ENCODE measurements at regions not wholly inside any gene's neighbourhood (a gene's known extent, or its start where the extent isn't known, plus 50 kb on each side); places are given as distances from the start of the nearest gene placed in this dataset.

DNA sequence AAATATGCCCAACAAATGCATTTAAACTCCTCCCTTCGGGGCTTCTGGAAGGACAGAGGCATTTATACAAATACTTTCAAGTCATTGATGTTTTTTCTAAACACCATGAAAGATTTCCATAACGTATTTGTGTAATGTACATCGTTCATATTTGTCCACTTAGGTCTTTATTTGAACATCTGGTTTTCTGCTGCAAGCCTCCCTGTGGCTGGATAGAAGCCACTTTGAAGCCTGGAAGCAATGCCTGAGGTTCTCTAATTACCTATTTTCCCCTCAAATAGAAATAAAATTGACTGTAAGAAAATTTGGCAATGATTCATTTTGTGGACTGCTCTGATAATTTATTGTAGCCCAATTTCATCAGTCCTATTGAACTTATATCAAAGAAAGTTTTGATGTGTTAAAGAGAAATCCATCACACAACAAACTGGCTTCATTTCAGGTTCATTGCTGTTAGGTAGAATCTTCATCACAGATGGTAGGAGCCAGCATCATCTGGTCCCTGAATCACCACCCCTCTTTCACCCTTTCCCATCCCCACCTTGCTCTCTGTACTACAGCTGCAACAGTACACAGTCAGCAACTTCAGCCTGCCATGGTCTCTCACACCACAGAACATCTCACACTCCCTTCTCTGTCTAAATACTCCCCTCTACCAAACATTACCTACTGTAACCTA, 186.0 kb upstream of the MGMT start:
- no peak for DNase-seq (ENCODE audit: low spot score)

DNA sequence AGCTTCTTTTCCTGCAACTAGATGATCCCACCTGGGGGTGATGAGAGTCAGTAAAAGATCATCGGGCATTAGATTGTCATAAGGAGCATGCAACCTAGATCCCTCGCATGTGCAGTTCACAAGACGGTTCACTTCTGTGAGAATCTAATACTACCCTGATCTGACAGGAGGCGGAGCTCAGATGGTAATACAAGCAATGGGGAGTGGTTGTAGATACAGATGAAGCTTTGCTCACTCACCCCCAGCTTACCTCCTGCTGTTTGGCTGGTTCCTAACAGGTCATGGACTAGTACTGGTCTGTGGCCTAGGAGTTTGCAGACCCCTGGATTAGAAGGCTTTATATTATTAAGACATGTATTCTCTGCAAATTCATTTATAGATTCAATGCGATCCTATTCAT, 181.6 kb upstream of the MGMT start:
- no peak for DNase-seq (ENCODE audit: low spot score)

DNA sequence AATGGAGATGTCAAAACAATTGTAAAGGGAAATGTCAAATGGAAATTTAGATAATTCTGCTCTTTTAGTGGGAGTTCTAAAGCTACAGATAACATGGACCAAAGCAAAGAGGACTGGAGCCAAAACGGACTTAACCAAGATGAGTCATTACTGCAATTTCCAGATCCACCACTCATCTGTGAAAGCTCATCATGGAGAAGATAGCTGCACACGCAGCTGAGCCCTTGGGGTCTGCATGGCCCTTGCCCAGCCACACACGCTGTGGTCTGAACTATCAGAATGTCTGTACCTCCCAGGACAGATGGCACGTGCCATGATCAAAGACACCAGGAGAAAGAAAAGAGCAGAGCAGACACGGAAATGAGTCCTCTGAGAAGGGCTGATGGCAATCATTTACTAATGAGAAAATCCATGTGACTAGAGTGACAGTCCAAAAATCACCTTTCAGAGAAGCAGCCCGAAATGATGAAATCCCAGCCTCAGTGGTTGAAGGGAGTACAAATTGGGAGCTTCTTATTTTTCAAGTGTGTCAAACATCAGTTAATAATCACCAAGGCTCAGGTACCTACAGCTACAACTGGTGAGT, 177.9 kb upstream of the MGMT start:
- DNase-seq (ENCODE audit: low spot score), result no peak

DNA sequence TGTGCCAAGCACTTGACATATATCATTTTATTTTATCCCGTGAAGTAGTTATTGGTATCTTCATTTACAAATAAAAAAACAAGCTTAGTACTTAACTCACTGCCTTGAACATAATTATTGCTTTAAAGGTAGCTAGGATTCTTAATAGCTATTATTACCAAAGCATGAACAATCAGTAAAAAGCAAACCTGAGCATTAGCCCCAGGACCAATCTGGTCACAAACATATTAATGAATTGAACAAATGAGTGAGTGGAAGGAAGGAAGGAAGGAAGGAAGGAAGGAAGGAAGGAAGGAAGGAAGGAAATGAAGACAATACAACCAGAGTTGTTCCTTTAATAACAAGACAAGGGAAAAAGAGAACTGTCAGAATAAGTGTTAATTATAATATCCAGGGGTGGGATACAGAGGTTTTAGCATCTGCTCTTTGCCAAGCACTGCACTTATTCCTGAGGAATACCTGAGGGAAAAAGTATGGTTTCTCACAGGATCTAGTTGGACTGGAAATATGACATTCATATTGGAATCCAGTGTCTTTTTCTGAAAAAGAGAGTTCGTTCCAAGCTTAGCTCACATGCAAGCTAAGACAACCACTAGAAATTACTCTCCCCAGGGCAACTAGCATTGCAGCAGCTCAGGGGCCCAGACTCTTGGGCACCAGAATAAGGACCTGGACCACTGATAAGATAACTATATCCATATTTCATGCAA, 172.9 kb upstream of the MGMT start:
- no peak for DNase-seq (ENCODE audit: low spot score)

DNA sequence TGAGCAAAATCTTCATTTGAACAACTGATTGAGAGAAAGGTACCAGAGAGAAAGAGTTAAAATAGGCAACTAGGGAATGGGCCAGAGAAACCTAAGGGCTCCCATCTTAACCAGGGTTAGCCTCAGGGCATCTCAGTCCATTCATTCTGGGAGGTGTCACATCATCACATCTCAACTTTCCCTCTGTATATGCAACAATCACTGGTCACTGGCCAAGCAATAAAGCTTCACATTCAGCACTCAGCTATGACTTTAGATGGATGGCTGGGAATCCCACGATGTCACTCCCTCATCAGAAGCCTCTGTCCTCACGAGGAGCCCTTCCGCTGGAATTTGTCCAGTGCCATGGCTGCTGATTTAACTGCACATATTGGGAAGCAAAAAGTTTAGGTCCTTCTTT, 172.1 kb upstream of the MGMT start:
- no peak for DNase-seq (ENCODE audit: low spot score)

DNA sequence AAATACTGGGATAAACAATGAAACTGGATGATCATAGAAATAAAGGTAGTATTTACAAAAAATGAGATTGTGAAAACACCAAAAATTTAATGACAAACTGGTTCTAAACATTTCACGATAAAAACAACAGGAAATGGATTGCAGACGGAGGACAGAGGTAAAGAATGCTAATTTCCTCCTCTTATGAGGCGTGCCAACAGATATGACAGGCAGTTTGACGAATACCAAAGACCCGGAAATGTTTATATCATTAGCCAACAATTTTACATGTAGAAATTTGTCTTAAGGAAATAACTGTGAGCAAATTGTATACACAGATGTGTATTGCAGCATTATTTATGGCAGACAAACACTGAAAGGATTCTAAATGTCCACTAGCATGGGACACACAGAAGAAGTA, 162.0 kb upstream of the MGMT start:
- no peak for DNase-seq (ENCODE audit: low spot score)

DNA sequence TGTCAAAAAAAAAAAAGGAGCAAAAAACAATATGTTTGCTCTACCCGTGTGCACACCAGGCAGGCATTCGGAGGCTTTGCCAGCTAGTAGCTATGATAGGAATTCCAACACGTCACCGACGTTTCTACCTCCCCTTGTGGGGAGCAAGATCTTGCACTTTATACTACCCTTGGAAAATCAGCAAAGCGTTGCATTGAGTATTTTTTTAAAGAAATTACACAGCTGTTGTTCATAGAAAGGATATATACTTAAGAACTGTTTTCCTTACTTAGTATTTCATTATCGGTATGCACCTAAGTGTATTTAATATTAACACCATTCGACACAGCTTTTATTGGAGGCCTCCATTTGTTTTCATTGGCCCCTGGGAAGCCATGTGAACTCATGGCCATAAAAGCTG, 159.9 kb upstream of the MGMT start:
- DNase-seq (ENCODE audit: low spot score), result no peak

DNA sequence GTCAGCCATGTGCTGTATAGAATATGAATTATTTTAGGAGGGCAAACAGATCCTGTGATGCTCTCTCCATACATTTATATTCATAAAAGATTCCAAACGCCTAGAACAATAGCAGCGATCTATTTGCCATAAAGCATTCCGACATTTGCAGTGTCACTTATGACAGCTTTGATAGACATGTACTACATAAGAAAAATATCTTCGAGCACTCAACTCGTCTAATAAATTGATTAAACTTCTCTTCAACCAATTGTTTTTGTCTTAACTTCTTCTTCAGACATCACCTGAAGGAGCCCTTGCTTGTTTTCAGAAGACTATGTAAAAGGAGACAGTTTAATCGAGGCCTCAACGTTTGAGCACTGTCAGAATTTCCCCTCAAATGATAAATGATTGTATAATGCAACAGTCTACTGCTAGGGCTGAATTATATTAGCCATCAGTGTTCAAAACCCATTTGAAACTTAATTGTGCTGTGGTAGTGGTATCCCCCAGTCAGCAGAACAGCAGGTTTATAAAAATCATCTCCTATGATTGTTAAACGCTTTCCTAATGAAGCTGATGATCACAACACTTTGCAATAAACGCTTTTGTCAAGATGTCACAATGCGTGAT, 158.0 kb upstream of the MGMT start:
- no peak for DNase-seq (ENCODE audit: low spot score)

DNA sequence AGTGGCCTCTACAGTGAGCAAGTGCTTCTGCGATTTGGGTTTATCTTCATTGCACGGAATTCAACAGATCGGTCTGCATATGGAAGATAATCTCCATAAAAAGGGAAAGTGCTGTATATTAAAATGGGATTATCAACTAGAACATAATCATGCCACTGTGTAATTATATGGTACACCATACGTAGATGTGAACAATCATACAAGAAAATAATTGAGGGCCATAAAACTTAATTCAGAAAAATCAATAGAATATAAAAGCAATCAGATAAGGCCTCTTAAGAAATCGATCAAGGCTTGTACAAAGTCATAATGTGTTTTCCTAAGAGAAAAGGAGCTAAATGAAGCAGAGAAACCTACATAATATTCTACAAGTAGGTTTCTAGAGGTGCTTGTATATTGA, 157.5 kb upstream of the MGMT start:
- DNase-seq (ENCODE audit: low spot score), result no peak

DNA sequence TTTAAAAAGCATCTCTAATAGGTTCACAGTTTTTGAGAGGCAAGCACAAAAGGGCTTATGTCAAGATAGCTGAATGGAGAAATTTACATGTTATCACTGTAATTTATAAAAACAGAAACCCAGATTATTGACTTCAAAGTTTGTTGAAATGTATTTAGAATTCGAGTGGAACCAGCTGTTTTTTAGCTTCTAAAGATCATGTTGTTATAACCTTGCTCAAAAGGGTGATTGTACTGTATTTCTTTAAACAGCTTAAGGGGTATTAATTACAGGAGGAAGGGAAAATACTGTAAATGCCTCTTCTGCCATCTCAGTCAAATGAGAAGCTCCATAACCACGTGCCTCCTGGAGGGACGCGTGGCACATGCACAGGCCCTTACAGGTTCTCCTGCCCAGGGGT, 156.2 kb upstream of the MGMT start:
- no peak for DNase-seq (ENCODE audit: low spot score)

DNA sequence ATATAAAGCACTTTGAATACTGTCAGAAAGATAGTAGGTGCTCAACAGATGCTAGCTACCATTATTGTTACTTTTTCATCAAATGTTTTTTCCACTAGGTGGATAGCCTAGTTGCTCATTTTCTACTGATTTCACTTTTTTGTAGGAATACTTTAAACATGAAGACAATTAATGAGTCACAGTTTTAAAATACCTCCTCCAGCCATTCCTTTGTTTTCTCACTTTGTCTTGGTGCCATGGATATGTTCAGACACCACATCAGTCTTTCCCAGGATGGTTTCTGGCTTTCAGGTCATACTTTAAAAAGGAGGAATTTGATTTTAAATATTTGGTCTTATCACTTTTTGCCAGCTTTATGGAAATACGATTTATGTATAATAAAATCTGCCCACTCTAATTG, 147.1 kb upstream of the MGMT start:
- DNase-seq (ENCODE audit: low spot score), result no peak

DNA sequence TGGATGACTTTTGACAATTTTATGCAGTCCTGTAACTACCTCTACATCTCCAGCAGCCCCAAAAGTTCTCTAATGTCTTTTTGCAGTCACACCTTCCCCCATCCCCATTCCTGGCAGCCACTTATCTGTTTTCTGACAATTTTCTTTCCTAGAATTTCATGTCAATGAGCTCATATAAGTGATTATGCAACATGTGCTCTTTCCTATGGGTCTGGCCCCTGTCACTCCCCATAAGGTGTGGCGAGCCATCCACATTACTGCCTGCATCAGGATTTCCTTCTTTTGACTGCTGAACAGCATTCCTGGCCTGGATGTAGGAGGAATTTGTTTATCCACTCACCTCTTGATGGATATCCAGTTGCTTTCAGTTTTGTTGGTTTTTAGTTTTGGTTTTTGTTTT, 146.7 kb upstream of the MGMT start:
- DNase-seq (ENCODE audit: low spot score), result no peak

DNA sequence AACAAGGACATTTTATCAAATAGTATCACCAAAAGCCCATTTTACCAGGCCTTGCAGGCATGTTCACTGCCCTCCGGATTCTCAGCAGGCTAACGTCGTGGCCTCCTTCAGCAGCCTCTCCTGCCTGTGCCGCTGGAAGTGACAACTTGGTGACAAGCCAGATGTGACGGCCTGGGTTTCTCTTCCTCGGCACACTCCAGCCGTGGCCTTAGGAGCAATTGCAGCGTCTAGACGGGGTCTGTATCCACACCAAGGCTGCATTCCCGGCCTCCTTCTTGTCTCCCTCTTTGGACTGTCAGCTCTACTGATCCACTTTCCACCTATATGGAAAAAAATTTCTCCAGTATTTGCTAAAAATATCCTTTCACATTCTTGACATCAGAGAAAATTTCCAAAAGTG, 145.3 kb upstream of the MGMT start:
- DNase-seq (ENCODE audit: low spot score), result no peak

DNA sequence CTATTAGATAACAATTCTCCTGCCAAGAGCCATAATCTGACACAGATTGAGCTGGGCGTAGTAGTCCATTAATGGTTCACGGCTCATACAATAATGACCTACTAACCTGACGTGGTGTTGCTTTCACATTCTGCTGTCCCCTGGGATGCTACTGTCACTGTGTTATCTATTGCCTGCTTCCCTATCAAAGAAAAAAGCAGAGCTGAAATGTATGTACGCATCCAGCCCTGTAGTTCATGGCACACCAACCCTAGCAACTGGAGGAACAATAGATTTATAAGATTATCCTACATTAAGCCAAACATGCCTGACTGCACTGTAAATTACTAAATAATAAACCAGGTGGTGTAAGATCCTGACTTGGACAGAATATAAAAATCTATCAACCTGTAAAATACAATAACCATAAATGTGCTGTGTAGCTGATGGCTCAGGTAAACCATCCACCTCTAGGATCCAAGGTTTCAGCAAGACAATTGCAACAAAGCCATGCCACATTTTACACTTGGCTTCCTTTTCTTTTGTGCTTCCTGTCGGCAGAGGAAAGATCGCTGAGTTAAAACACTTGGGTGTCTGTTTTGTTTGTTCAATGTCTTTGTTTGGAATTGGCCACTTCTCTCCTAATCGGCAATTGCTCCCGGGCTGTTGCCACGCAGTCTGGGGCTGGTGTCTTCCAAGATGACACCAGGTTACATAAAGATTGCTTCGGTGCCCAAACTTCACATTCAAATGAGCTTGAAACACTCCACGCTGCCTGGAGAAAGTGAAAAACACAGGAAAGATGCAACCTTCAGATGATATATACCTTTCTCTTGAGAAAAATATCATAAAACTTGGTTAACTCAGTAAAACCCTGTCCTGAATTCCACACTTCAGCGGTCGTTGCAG, 143.9 kb upstream of the MGMT start:
- no peak for DNase-seq (ENCODE audit: low spot score)

DNA sequence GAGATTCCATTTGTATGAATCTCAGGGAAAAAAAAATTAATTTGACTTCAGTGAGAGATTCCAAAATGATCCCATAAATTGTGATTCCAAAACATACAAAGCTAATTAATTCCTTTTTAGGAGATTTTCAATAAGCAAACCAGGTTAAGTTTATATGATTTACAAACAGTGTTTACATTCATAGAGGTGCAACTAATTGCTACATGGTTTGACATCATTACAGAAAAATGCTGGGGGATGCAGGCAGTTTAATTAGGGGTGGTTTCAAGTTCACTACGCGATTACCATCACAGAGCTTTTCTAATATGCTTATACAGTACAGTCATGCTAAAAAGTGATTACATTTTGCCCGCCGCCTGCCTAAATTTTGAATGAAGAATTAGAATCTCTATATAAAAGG, 143.2 kb upstream of the MGMT start:
- no peak for DNase-seq (ENCODE audit: low spot score)

DNA sequence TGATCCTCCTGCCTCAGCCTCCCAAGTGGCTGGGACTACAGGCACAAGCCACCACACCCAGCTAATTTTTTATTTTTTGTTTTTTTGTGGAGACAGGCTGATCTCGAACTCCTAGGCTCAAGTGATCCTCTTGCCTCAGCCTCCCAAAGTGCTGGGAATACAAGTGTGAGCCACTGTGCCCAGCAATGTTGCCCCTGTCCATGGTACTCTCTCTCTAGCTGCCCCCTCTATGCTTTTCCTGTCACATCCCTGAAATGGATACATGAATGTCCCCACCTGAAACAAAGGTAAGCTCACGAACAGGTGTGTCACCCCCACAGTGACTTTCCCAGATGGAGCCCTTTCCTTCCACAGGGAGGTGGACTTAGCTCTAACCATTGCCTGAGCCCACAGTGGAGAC, 141.1 kb upstream of the MGMT start:
- no peak for DNase-seq (ENCODE audit: low spot score)

DNA sequence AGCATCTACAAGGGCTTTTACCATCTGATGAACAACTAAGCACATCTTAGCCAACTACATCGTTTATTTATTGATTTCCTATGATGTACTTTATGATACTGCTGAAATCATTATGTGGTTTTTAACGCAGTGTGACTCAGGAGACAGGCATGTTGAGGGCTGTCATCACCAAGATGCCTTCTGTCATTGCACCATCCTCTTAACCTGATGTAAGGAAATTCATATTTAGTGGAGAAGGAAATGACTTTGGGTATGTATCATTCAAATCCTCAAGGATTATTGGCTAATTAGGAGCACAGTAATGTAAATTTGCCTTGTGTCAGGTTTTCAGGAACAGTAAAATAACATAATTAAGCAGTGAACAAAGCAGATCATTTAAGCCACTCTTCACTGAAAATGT, 138.5 kb upstream of the MGMT start:
- DNase-seq (ENCODE audit: low spot score), result no peak

DNA sequence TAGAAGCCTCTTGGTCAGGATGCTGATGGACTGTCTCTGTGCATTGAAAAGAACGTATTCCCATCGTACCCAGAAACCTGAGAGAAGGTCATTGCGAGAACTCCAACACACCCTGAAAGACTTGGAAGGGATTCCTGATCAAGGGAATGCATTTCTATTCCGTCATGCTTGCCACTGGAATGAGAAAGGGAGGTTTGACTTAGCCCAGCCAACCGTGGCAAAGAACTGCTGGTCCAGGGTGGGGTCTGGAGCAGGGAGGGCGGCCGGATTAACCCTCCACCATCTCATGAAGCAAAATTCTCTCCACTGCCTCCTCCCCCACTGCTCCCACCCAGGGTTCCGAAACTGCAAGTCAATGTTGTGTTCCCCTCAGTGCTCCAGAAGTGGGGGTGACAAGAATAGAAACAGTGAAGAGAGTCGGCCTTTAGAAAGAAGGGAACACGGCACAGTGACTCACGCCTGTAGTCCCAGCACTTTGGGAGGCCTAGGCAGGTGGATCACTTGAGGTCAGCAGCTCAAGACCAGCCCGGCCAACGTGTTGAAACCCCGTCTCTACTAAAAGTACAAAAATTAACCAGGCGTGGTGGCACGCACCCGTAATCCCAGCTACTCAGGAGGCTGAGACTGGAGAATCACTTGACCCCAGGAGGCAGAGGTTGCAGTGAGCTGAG, 137.5 kb upstream of the MGMT start:
- no peak for DNase-seq (ENCODE audit: low spot score)

DNA sequence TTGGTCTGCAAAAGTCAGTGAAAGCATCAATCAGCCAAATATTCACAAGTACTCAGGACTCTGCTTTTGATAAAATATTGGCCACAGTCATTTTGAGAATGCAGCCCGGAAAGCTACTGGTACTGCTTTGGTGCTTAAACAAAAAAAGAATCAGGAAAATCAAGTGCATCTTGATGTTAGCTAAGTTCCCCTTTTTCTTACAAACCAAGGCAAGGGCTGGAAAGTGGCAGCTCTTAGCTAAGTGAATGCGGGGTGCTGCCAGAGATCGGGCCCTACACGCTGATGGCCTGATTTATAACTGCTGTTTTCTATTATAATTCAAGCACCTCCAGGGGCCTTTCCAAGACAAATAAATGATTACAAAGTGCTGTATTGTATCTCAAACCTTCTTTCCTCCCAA, 136.8 kb upstream of the MGMT start:
- no peak for DNase-seq (ENCODE audit: low spot score)

DNA sequence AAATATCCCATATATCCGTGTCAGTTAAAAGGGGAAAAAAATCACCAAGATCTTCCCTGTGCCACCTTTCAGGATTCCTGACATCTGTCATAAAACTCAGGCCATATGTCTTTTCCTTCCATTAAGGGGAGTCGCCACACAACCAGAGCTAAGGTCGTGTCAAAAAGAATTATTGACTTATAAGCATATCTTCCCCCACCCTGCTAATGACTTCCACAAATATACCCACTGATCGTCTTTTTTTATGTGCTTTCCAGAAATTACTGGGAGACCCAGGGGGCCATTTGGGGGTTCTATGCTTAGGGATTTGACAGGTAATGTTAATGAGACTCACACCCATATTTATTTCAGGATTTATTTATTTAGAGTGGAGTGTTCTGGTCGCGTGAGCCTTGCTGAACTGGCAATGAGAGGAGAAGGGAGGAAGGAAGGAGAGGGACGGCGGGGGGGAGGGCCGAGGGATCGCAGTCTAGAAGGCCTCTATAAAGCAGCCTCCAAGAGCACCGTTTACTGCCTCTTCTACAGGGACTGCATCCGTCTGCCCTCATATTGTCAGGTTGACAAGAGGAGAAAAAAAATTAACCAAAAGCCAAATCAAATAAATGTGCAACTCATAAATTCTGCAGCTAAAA, 135.7 kb upstream of the MGMT start:
- DNase-seq (ENCODE audit: low spot score), result no peak

DNA sequence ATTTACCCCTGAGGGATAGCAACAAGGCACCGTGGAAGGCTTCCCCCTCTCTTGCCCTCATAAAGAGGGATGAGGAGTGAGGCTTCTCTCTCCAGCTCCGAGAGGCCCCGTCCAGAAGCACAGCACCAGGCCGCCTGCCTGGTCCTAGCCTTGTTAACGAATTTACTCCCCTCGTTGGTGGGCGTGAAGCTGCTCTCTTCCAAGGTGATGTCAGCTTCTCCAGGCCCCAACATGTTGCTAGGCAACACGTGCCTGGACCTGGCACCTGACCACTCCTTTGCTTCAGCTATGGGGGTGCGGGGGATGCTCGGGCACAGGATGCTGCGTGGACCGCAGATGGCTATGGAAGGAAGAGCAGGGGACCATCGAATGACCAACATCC, 135.2 kb upstream of the MGMT start:
- DNase-seq (ENCODE audit: low spot score), result no peak

Measured in cerebellar cortex (tissue), 1 donor.